Endothelial cell of umbilical vein (primary cell): ENCODE measurements at regions not wholly inside any gene's neighbourhood (a gene's known extent, or its start where the extent isn't known, plus 50 kb on each side); places are given as distances from the start of the nearest gene placed in this dataset.

ENCODE experiments used
- BruUV-seq: library from RNA; stranded (reverse); fragments of 400-500 nt; replicated peaks from 2 replicates; lab custom pipeline; 2021; lab: Mats Ljungman, UMichigan
- CTCF ChIA-PET: fragments of 300-600, 350-600 bp; sonication (Branson Sonifier 250); formaldehyde crosslinking; loops from one replicate; lab custom pipeline; 2021; ENCODE audit warnings: antibody characterized with exemption, inconsistent platforms; lab: Charles Lee
- POLR2A ChIA-PET: fragments of 300-600, 350-600 bp; sonication (Branson Sonifier 250); formaldehyde crosslinking; loops from one replicate; lab custom pipeline; 2021; ENCODE audit warnings: antibody characterized with exemption, inconsistent platforms; lab: Charles Lee
- DNase-seq: peaks from one replicate; pipeline ENCODE4 v3.0.0-alpha.2; 2011; ENCODE audit warnings: low read depth, low spot score
- FAIRE-seq: peaks from 2 replicates; lab custom pipeline; 2011; peaks lifted over from hg19 to GRCh38; lab: Jason Lieb, UNC
- H2AFZ ChIP-seq: 2 replicates; pipeline ENCODE4 v1.6.0; 2012; ENCODE audit warnings: low read depth, low read length, control low read depth, inconsistent platforms
- H3K27ac ChIP-seq: 2 replicates; pipeline ENCODE4 v1.5.1; 2011; ENCODE audit warnings: low read depth, mild to moderate bottlenecking, control low read depth, low read length, moderate library complexity; ENCODE audit not compliant: insufficient read depth
- H3K27me3 ChIP-seq, 2 experiments: 2 replicates each; pipeline versions ENCODE4 v1.6.0 to v1.6.1; 2011; ENCODE audit warnings: low read length in 2 of 2, mixed read lengths in 1 of 2; ENCODE audit not compliant: control insufficient read depth in 2 of 2, insufficient read depth in 2 of 2
- H3K36me3 ChIP-seq, 2 experiments: 2 replicates in 1 of 2; 3 replicates in 1 of 2; pipeline ENCODE4 v1.5.1; 2011; ENCODE audit warnings: low read length in 2 of 2, mild to moderate bottlenecking in 1 of 2, moderate library complexity in 1 of 2; ENCODE audit not compliant: control insufficient read depth in 2 of 2, insufficient read depth in 2 of 2; ENCODE audit errors: extremely low read depth in 1 of 2
- H3K4me1 ChIP-seq: 3 replicates; pipeline ENCODE4 v1.5.1; 2011; ENCODE audit warnings: mild to moderate bottlenecking, low read length; ENCODE audit not compliant: control insufficient read depth, insufficient read depth; ENCODE audit errors: extremely low read depth
- H3K4me2 ChIP-seq: 2 replicates; pipeline ENCODE4 v1.6.1; 2011; ENCODE audit warnings: low read length, control low read depth, mixed read lengths; ENCODE audit not compliant: insufficient read depth
- H3K4me3 ChIP-seq, 3 experiments: fragments of 200-600 bp in 1 of 3; sonication (generic), shearing (Covaris generic) in 1 of 3; replicated peaks in 1 of 3; 2 replicates each; pipeline ENCODE4 v1.5.1; 2011 to 2016; ENCODE audit warnings: control low read depth in 3 of 3, low read length in 3 of 3, mild to moderate bottlenecking in 2 of 3, inconsistent platforms in 1 of 3, low read depth in 1 of 3, moderate library complexity in 1 of 3; ENCODE audit not compliant: insufficient read depth in 1 of 3
- H3K79me2 ChIP-seq: 2 replicates; pipeline ENCODE4 v1.6.0; 2012; ENCODE audit warnings: low read length, inconsistent platforms; ENCODE audit not compliant: control insufficient read depth, insufficient read depth
- H3K9ac ChIP-seq: replicated peaks from 2 replicates; pipeline ENCODE3; 2011; ENCODE audit warnings: low read length, control low read depth; ENCODE audit not compliant: insufficient read depth; ENCODE audit errors: extremely low read depth
- H3K9me1 ChIP-seq: replicated peaks from 3 replicates; pipeline ENCODE4 v1.6.0; 2011; ENCODE audit warnings: mild to moderate bottlenecking, low read length; ENCODE audit not compliant: control insufficient read depth, insufficient read depth; ENCODE audit errors: extremely low read depth
- H3K9me3 ChIP-seq: replicated peaks from 2 replicates; pipeline ENCODE4 v1.5.1; 2012; ENCODE audit warnings: low read length, inconsistent platforms; ENCODE audit not compliant: control insufficient read depth, insufficient read depth
- H4K20me1 ChIP-seq: replicated peaks from 2 replicates; pipeline ENCODE3; 2011; ENCODE audit warnings: mild to moderate bottlenecking, low read length; ENCODE audit not compliant: control insufficient read depth, insufficient read depth; ENCODE audit errors: extremely low read depth
- EZH2 ChIP-seq: IDR thresholded peaks from 2 replicates; pipeline ENCODE4 v1.6.1; 2012; ENCODE audit warnings: borderline replicate concordance, low read depth, mild to moderate bottlenecking, moderate library complexity, low read length, inconsistent platforms; ENCODE audit not compliant: severe bottlenecking
- FOS ChIP-seq: IDR thresholded peaks from 2 replicates; pipeline ENCODE4 v1.6.1; 2011; ENCODE audit warnings: mild to moderate bottlenecking, low read length, moderate library complexity, borderline replicate concordance; ENCODE audit not compliant: insufficient read depth
- GATA2 ChIP-seq: IDR thresholded peaks from 2 replicates; pipeline ENCODE4 v1.7.0; 2011; ENCODE audit warnings: low read depth, mild to moderate bottlenecking, moderate library complexity, mixed read lengths, low read length; ENCODE audit not compliant: insufficient read length, insufficient read depth
- JUN ChIP-seq: IDR thresholded peaks from 2 replicates; pipeline ENCODE4 v1.6.1; 2011; ENCODE audit warnings: borderline replicate concordance, low read depth; ENCODE audit not compliant: insufficient read length, insufficient read depth
- MAX ChIP-seq: IDR thresholded peaks from 2 replicates; pipeline ENCODE4 v1.6.1; 2011; ENCODE audit not compliant: insufficient read depth, insufficient read length
- MYC ChIP-seq: IDR thresholded peaks from one replicate; pipeline ENCODE4 v1.6.1; 2011; ENCODE audit warnings: mild to moderate bottlenecking, low read depth, low read length
- POLR2A ChIP-seq: IDR thresholded peaks from 2 replicates; pipeline ENCODE4 v1.6.1; 2012; ENCODE audit warnings: low read depth, mild to moderate bottlenecking, control low read depth, low read length
- POLR2AphosphoS5 ChIP-seq: IDR thresholded peaks from 2 replicates; pipeline ENCODE4 v1.6.1; 2012; ENCODE audit warnings: low read depth, mild to moderate bottlenecking, control low read depth, low read length, moderate library complexity; ENCODE audit not compliant: insufficient read depth
- dilution Hi-C: fragments of 300-500 bp; cut with MboI; formaldehyde crosslinking; loops from one replicate; pipeline ENCODE4 v1.15.0; 2019; ENCODE audit warnings: low sequenced_read_pairs; ENCODE audit not compliant: extremely low pct_ligation_motif_present
- intact Hi-C: fragments of 100-400 bp; cut with micrococcal nuclease; formaldehyde crosslinking; loops from one replicate; pipeline ENCODE4 v1.10.0; 2022
- TF ChIP-seq, protein P1 (sequence below), 2 donors: IDR thresholded peaks; 1 replicate in 1 of 2; 2 replicates in 1 of 2; pipeline ENCODE4 v1.5.1; 2011; ENCODE audit warnings: low read length in 2 of 2, mild to moderate bottlenecking in 2 of 2, moderate library complexity in 2 of 2, control low read depth in 1 of 2, inconsistent platforms in 1 of 2, low read depth in 1 of 2; ENCODE audit not compliant: insufficient read depth in 1 of 2; ENCODE audit errors: extremely low read depth in 1 of 2

DNA sequence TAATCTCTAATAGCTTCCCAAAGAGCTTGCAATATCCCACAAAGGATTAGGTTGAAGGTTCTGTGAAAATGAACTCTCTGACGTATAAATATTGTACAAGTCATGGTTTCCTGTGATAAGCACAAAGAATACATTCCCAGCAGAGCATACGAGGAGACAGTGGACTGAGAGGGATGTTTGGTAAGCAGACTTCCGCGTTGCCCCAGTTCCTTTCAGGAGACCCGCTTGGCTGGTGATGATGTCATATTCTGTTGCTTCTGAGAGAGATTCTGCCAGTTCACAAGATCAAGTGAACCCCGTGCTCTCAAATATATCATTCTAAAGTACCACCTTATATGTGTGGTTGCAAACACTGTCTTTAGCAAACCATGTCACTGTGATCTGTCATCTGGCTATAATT is 323.9 kb upstream of the CASK start:
- dilution Hi-C loops (no loop called here), intact Hi-C loops (no loop called here)
- H3K79me2 ChIP-seq: no peaks in the 10 kb centered on the region
- DNase-seq (peak; percentile 34), FAIRE-seq (peak; percentile 21)
- H2AFZ ChIP-seq: no peak overlapping the region
- H4K20me1 ChIP-seq: no peaks in the 10 kb centered on the region
- no peaks in the 10 kb centered on the region for H3K27me3 ChIP-seq
- H3K4me1 ChIP-seq: no peaks in the 10 kb centered on the region
- H3K4me2 ChIP-seq: peak overlapping the region; percentile 28
- BruUV-seq: no TSS peak
- H3K4me3 ChIP-seq: peak overlapping the region in 2 of 3 experiments; percentile 12 to 37
- CTCF ChIA-PET: no interaction called here
- H3K9ac ChIP-seq: no peak overlapping the region
- POLR2A ChIA-PET: no interaction called here
- no peaks in the 10 kb centered on the region for H3K9me1 ChIP-seq
- no peaks in the 10 kb centered on the region for H3K36me3 ChIP-seq
- TF ChIP-seq MAX: no peak
- no peak overlapping the region for H3K27ac ChIP-seq
- no peaks in the 10 kb centered on the region for H3K9me3 ChIP-seq

GRCh38 chrX:42246814-42247213 is 323.5 kb upstream of the CASK start:
- dilution Hi-C loops (no loop called here), intact Hi-C loops (no loop called here)
- no peaks in the 10 kb centered on the region for H3K4me1 ChIP-seq
- H3K27me3 ChIP-seq: no peaks in the 10 kb centered on the region
- H3K79me2 ChIP-seq: no peaks in the 10 kb centered on the region
- H3K9ac ChIP-seq: no peak overlapping the region
- BruUV-seq: no TSS peak
- H3K9me1 ChIP-seq: no peaks in the 10 kb centered on the region
- H3K4me3 ChIP-seq: peak overlapping the region in 2 of 3 experiments; percentile 12 to 37
- ChIA-PET CTCF (no interaction called here), POLR2A (no interaction called here)
- DNase-seq (no peak), FAIRE-seq (no peak)
- H2AFZ ChIP-seq: no peak overlapping the region
- TF ChIP-seq, protein P1, sequence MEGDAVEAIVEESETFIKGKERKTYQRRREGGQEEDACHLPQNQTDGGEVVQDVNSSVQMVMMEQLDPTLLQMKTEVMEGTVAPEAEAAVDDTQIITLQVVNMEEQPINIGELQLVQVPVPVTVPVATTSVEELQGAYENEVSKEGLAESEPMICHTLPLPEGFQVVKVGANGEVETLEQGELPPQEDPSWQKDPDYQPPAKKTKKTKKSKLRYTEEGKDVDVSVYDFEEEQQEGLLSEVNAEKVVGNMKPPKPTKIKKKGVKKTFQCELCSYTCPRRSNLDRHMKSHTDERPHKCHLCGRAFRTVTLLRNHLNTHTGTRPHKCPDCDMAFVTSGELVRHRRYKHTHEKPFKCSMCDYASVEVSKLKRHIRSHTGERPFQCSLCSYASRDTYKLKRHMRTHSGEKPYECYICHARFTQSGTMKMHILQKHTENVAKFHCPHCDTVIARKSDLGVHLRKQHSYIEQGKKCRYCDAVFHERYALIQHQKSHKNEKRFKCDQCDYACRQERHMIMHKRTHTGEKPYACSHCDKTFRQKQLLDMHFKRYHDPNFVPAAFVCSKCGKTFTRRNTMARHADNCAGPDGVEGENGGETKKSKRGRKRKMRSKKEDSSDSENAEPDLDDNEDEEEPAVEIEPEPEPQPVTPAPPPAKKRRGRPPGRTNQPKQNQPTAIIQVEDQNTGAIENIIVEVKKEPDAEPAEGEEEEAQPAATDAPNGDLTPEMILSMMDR (IDR thresholded peaks at IDR 0.05; ENCODE audit: extremely low read depth in 1 of 2, insufficient read depth in 1 of 2, low read depth in 1 of 2, low read length in 2 of 2): no peak
- TF ChIP-seq POLR2A: no peak
- no peak for TF ChIP-seq MYC
- no peak for TF ChIP-seq MAX
- no peak for TF ChIP-seq JUN
- TF ChIP-seq GATA2: no peak
- TF ChIP-seq EZH2: no peak
- TF ChIP-seq FOS: no peak
- TF ChIP-seq POLR2AphosphoS5: no peak
- peak overlapping the region; percentile 28 for H3K4me2 ChIP-seq
- no peak overlapping the region for H3K27ac ChIP-seq
- no peaks in the 10 kb centered on the region for H4K20me1 ChIP-seq
- H3K9me3 ChIP-seq: no peaks in the 10 kb centered on the region
- no peaks in the 10 kb centered on the region for H3K36me3 ChIP-seq
